SH-SY5Y (cell line): ENCODE measurements at regions not wholly inside any gene's neighbourhood (a gene's known extent, or its start where the extent isn't known, plus 50 kb on each side); places are given as distances from the start of the nearest gene placed in this dataset.

Experiments
- GATA2 ChIP-seq: IDR thresholded peaks from 2 replicates; pipeline ENCODE4 v1.6.1; 2011; ENCODE audit warnings: mild to moderate bottlenecking, low read depth, low read length
- GATA3 ChIP-seq: IDR thresholded peaks from 2 replicates; pipeline ENCODE4 v1.6.1; 2011; ENCODE audit warnings: low read depth, mild to moderate bottlenecking, low read length, moderate library complexity

DNA sequence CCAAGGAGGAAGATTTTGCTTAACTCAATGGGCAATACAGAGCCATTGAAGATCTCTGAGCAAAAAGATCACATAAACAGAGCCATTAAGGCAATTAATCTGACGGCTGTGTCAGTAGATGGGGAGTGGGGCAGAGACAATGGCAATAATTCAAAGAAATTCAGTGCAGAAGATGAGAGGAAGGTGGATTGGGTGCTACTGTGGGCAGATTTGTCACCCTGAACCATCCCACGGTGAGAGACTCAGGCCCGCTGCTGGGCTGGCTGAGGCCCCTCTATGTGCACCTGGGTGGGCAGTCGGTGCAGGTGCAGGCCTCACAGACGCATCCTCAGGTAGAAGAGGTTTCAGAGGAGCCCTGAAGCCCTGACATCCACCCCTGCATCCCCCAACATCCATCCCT is 458.6 kb downstream of the EIPR1 start:
- TF ChIP-seq GATA3 (no peak), GATA2 (no peak)

DNA sequence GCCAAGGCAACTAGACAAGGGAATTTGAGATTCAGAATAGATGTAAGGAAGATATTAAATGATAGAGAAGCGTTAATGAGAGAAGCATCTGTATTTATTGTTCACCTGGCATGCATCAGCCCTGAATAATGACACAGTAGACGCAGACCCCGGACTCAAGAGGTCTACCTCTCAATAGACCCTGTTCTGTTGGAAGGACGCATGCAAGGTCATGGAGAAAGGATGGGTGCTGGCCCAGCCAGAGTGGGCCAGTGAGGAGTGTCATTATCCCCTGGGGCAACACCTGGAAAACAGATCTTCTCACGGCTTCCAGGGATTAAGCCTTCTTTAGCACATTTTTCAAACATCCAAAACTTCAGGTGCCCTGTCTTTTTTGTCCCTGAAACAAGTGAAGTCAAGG is 461.0 kb downstream of the EIPR1 start:
- TF ChIP-seq GATA2 (no peak), GATA3 (no peak)

DNA sequence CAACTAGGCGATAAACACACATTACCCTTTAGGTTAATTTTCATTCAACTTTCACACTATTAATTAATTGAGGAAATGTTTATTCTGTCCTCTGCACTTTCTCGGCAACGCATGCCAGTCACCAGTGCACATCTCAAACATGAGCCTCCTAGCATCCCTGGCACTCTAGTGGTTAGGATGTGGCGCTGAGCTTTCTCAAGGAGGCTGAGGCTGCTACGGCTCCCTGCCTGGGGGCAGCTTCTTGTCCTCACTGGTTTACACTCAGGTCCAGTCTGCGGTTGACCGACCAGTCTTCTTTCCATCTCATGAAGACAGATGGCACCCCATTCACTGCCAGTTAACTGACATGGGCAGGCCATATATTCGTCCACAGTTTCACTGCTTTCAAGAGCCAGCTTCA is 463.4 kb downstream of the EIPR1 start:
- TF ChIP-seq GATA2 (no peak), GATA3 (no peak)

DNA sequence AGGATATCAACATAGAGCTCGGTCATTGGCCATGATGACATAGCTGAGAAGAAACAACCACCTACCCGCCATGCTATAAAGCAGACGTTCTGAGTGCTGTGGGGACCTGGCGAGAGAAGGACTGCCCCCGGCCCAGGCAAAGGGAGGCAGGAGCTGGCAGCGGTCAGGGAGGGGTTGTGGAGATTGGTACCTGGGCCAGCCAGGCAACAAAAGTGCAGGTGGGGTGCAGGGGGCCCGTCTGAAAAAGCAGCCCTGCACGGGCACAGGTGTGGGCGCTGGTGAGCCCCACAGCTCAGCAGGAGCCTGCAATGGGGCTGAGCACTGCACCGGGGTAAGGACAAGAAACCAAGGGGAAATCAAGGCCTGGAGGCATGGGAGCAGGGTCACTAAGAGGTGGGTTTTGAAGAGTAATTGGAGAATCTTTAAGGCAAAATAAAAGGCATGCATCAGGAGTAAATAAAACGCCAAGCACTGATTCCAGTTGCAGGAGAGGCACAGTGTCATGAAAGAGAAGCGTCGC is 464.0 kb downstream of the EIPR1 start:
- no peak for TF ChIP-seq GATA3
- no peak for TF ChIP-seq GATA2

DNA sequence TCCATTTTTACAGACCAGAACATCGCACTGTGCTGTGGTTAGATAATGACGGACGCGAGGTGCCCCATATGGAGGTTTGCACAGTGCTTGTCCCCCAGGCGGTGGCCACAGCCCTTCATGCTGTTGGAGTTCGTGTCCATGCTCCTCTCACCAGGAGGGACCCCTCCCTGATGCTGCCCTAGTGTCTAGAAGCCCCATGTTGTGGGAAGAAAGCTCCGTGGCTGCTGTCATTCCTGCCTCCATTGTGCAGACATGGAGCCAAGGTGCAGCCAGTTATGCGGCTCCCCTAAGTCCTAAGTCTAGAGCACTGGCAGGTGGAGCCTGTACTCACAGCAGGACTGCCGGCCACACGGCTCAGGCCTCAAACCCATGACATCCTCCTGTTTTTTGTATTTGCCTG is 464.9 kb downstream of the EIPR1 start:
- TF ChIP-seq GATA3 = no peak
- no peak for TF ChIP-seq GATA2

DNA sequence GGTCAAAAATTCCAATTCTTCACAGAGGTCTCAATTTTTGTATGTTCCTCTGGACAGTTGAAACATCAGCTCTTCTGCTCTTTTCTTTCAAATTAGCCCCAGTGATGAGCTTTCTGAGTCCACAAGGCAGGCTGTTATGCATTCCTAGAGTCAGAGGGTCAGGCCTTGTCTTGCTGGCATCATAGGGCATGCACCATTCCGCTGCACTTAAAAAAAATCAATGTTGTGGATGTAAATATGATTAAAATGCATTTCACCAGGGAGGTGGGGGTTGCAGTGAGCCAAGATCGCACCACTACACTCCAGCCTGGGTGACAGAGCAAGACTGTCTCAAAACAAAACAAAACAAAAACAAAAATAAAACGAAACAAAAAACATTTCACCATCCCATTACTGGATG is 465.3 kb downstream of the EIPR1 start:
- TF ChIP-seq GATA3 (no peak), GATA2 (no peak)

DNA sequence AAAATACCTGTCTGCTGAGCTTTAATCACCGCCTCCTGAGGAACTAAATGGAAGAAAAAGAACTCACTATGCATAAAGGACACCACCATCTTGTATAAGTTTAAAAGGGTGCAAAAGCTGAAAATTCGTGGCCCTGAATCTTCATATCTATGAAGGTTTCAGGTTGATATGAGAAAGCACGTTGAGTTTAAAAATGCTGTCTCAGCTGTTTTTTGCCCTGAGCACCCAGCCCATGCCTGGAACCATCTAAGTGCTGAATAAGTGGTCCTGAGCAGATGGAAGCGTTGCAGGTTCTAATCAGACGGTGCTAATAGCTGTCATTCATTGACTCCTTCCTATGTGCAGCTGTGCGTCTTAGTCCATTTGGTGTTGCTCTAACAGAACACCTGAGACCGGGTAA is 467.4 kb downstream of the EIPR1 start:
- no peak for TF ChIP-seq GATA2
- no peak for TF ChIP-seq GATA3

DNA sequence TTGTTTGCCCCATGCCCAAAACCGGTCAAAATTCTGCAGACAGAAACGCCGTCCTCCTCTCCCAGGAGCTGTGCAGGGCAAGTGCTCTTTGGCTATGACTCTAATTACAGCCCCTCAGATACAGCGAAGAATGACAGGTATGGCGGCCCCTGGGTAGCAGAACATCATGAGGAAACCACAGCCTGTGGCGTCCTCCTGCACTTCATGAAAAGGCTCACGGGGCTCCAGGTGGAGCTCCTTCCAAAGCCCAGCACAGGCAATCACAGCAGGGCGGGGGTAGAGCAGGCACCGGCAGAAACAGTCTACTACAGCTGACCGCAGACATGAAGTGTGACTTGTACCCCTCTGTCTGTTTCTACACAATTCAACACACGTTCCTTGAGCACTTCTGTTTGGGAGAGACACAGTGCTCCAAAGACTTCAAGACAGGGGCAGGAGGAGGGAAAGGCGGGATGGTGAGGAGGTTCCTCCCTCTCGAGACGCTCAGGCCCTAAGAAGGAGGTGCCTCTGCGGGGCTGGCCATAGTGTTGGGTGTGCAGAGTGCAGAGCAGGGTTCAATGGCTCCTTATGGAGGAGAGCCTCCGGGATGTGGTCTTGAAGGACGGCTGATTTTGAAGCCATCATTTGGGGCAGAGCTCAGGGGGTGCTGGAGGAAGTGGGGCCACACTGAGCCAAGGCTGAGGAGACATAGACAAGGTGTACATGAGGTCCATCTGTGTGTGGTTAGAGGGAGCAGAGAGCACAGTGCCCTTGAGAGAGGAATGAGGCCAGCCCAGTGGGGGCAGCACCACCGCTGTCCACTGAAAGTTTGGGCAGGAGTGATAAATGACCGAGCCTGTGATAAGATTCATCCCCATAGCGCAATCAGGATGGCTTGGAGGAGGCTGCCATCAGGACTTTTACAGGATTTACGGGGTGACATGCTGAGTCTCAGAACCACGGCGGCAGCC is 468.3 kb downstream of the EIPR1 start:
- TF ChIP-seq GATA2 (no peak), GATA3 (no peak)

DNA sequence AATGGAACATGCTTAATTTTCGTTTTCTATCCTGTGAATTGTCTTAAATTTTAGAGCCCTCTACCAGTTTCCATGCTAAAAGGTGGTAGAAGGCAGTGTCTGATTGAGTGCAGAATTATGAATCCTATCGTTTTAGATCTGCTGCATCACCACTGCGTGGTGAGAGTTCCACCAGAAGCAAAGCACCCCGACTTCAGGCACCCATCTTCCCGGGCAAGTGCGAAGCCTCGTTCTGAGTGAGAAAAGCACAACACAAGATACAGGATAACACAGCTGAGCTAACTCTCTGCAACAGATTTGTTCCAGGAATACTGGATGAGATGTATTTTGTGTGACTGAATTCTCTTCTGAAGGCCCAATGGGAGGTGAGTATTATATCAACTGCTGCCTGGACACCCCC is 471.5 kb downstream of the EIPR1 start:
- TF ChIP-seq GATA2 = no peak
- no peak for TF ChIP-seq GATA3

DNA sequence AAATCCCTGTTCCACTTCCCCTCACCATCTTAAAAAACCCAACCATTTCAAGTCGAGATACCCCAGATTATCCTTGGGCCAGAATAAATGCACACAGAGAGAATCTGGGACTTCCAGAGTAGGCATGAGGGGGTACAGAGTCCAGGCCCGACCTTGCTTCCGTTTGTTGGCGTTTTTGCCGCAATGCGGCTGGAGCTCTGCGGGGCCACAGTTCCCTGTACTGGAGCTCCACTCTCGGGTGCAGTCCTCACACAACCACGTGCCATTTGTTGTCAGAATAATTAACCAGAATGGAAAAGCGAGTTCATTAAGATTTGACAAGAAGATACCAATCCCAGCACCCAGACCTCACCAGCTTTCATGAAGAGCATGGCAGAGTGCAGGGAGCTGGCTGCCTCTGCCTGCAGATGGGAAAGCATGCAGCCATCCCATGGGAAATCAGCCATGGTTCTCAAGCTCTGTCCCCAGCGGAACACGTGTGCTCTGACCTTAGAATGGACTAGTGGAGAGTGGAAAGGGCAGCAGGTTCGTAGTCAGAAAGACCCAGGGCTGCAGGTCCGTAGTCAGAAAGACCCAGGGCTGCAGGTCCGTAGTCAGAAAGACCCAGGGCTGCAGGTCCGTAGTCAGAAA is 472.8 kb downstream of the EIPR1 start:
- TF ChIP-seq GATA2 (no peak; the same call in 1 of the 2 replicates), GATA3 (no peak)

DNA sequence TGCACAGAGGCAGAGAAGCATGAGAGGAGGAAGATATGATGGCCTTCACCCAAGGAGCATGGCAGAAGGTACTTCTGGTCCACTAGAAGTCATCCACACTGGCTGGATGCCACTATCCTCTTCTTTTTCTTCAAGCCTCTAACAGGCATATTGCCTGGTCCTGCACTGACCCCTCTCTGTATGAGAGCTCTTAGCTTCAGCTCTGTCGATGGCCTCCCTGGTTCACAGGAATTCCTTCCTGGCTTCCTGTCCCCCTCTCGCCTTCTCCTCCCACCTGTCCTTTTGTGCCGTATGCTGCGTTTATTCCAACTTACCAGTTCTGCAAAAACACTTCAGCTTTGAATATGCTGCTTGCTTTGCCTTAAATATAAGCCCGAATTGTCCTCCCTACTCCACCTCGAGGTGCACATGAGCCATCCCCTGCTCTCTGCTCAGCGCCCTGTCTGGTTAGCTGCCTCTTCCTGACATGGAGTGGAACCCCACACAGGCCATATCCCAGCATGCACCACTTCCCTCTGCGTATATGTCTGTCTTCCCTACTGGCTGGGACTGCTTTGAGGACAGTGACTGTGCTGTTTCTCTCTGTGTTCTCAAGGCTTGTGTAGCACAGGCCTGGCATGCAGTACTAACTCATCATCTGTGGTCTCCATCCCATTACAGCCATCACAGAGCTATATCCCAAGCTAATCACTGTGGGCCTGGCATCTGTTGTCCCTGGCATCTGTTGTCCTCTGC is 474.9 kb downstream of the EIPR1 start:
- TF ChIP-seq GATA2 (no peak), GATA3 (no peak)

DNA sequence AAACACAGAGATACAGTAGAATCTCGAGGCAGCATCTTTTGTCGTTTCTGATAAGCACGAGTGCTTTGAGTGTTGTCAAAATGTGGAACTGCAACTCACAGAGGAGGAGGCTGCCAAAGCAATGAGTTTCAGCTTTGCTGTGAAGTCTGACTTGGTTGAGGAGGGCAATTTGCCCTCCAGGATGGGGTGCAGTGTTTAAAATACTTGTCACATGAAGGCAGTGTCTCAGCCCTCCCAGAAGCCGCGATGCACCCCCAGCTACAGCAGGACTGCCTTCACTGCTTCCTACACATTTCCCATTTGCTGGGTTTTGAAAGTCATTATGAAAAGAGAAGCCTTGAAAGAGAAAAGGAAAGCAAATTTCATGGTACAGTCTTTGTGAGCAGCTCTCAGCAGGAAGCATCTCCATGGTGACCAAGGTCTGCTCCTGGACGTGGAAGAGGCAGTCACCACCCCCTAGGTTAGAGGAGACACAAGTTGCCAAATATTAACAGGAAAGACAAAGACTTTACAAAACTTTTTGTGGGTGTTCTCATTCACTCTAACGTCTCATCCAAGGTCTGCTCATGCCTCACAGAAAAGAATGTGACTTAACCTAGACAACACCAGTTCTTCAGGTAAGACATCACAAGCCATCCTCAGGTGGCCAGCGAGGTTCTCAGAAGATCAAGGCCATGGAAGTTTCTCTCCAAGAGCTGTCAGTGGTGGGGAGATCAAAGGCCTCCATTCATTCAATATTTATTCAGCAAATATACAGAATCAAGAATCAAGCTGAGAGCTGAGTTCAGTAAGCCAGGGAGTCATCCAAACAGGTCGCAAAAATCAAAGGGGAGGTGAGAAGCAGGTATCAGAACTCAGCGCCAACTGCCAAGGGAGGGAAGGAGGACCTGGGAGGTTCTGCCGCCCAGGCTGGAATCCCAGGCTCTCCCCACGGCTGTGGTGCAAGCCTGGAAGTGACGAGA is 476.0 kb downstream of the EIPR1 start:
- TF ChIP-seq GATA3 = no peak
- TF ChIP-seq GATA2 = no peak

DNA sequence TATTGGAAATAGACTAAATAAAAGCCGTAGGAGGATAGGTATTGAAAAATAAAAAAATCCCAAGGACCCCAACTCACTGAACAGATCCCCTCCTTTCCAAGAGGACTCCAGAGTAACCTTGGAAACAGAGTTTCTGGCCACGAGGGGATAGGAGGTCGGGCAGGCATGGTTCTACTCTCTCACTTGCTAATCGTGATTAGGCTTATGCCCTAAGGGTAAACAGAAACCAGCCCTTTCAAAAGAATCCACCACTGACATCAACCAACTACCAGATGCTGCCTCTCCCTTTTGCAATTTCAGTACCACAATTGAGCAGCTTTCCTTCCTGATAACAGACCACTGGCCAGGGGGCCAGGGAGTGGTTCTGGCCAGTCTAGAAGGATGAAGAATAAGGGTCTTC is 477.8 kb downstream of the EIPR1 start:
- TF ChIP-seq GATA2 = peak; percentile 83
- TF ChIP-seq GATA3 = no peak
